GM11168 (cell line): ENCODE measurements at regions not wholly inside any gene's neighbourhood (a gene's known extent, or its start where the extent isn't known, plus 50 kb on each side); places are given as distances from the start of the nearest gene placed in this dataset.

Experiments
- in situ Hi-C: fragments of 300-500 bp; cut with MboI; formaldehyde crosslinking; loops from one replicate; pipeline ENCODE4 v1.12.0; 2022; ENCODE audit warnings: low sequenced_read_pairs; ENCODE audit not compliant: unreplicated experiment

- in situ Hi-C loops, result no loop called here
Measured at GRCh38 chr1:195597891-195598290, 1010.3 kb downstream of the KCNT2 start.

GRCh38 chr1:195594773-195595172 is 1013.5 kb downstream of the KCNT2 start:
- in situ Hi-C loops, result no loop called here

- in situ Hi-C loops, result no loop called here
Measured at GRCh38 chr1:195594322-195594721, 1013.9 kb downstream of the KCNT2 start.

GRCh38 chr1:195591917-195592672 is 1016.1 kb downstream of the KCNT2 start:
- in situ Hi-C loops, result no loop called here

GRCh38 chr1:195590649-195591048 is 1017.6 kb downstream of the KCNT2 start:
- in situ Hi-C loops, result no loop called here

- in situ Hi-C loops, result no loop called here
Measured at GRCh38 chr1:195584870-195585624, 1023.2 kb downstream of the KCNT2 start.

- in situ Hi-C loops, result no loop called here
Measured at GRCh38 chr1:195580988-195581387, 1027.3 kb downstream of the KCNT2 start.

- in situ Hi-C loops, result no loop called here
Measured at GRCh38 chr1:195577748-195578147, 1030.5 kb downstream of the KCNT2 start.

- in situ Hi-C loops, result no loop called here
Measured at GRCh38 chr1:195576641-195577040, 1031.6 kb downstream of the KCNT2 start.

GRCh38 chr1:195574511-195574910 is 1033.7 kb downstream of the KCNT2 start:
- in situ Hi-C loops, result no loop called here

GRCh38 chr1:195569934-195570333 is 1038.3 kb downstream of the KCNT2 start:
- in situ Hi-C loops, result no loop called here

GRCh38 chr1:195568389-195568788 is 1039.9 kb downstream of the KCNT2 start:
- in situ Hi-C loops, result no loop called here

- in situ Hi-C loops, result no loop called here
Measured at GRCh38 chr1:195562074-195562473, 1046.2 kb downstream of the KCNT2 start.

GRCh38 chr1:195550071-195550862 is 1058.0 kb downstream of the KCNT2 start:
- in situ Hi-C loops, result no loop called here

- in situ Hi-C loops, result no loop called here
Measured at GRCh38 chr1:195530961-195531360, 1077.3 kb downstream of the KCNT2 start.

GRCh38 chr1:195529881-195530280 is 1078.4 kb downstream of the KCNT2 start:
- in situ Hi-C loops, result no loop called here

GRCh38 chr1:195520757-195521156 is 1087.5 kb downstream of the KCNT2 start:
- in situ Hi-C loops, result no loop called here

- in situ Hi-C loops, result no loop called here
Measured at GRCh38 chr1:195516036-195516435, 1092.2 kb downstream of the KCNT2 start.

GRCh38 chr1:195511501-195511900 is 1096.7 kb downstream of the KCNT2 start:
- in situ Hi-C loops, result no loop called here

GRCh38 chr1:195501118-195501517 is 1107.1 kb downstream of the KCNT2 start:
- in situ Hi-C loops, result no loop called here
